GM12878 (cell line): ENCODE measurements at regions not wholly inside any gene's neighbourhood (a gene's known extent, or its start where the extent isn't known, plus 50 kb on each side); places are given as distances from the start of the nearest gene placed in this dataset.

ENCODE experiments used
- ATAC-seq: fragments of 200-7000 bp; cut with Tn5 transposase; 3 replicates; pipeline ENCODE4 v1.9.1; 2020; ENCODE audit warnings: mild to moderate bottlenecking, moderate library complexity
- BruUV-seq: library from RNA; stranded (reverse); fragments of 400-500 nt; replicated peaks from 2 replicates; lab custom pipeline; 2021; lab: Mats Ljungman, UMichigan
- CTCF ChIA-PET: fragments of 300-600 bp; sonication (Branson Sonifier 250); formaldehyde crosslinking; extraction: SDS; loops from one replicate; lab custom pipeline; 2021; ENCODE audit warnings: inconsistent platforms; lab: Yijun Ruan, JAX
- POLR2A ChIA-PET: fragments of 350-600 bp; formaldehyde crosslinking; extraction: SDS; loops from one replicate; lab custom pipeline; 2021; ENCODE audit warnings: inconsistent platforms; lab: Charles Lee
- RAD21 ChIA-PET: fragments of 300-600 bp; sonication (Branson Sonifier 250); formaldehyde crosslinking; loops from one replicate; lab custom pipeline; 2023; ENCODE audit warnings: antibody characterized with exemption; ENCODE audit not compliant: unreplicated experiment; lab: Charles Lee
- SMC1A ChIA-PET: fragments of 300-600 bp; sonication (Branson Sonifier 250); formaldehyde crosslinking; loops from one replicate; lab custom pipeline; 2023; ENCODE audit not compliant: unreplicated experiment, uncharacterized antibody; lab: Charles Lee
- DNase-seq: peaks from one replicate; pipeline ENCODE4 v3.0.0-alpha.2; 2011; ENCODE audit warnings: low read depth, low spot score
- FAIRE-seq: peaks from 3 replicates; lab custom pipeline; 2011; peaks lifted over from hg19 to GRCh38; lab: Jason Lieb, UNC
- H2AFZ ChIP-seq: 2 replicates; pipeline ENCODE4 v1.6.0; 2011; ENCODE audit warnings: low read depth, low read length, control low read depth; ENCODE audit not compliant: control insufficient read depth
- H3K27ac ChIP-seq: 2 replicates; pipeline ENCODE4 v1.5.1; 2011; ENCODE audit warnings: control low read depth; ENCODE audit not compliant: control insufficient read depth, insufficient read depth
- H3K27me3 ChIP-seq, 2 experiments: replicated peaks in 1 of 2; 2 replicates each; pipeline versions ENCODE4 v1.6.0 to v1.6.1; 2011; ENCODE audit warnings: low read length in 1 of 2; ENCODE audit not compliant: control insufficient read depth in 2 of 2, insufficient read depth in 2 of 2
- H3K36me3 ChIP-seq, 2 experiments: 2 replicates each; pipeline ENCODE4 v1.5.1; 2011; ENCODE audit warnings: low read length in 1 of 2; ENCODE audit not compliant: control insufficient read depth in 2 of 2, insufficient read depth in 2 of 2
- H3K4me1 ChIP-seq: 2 replicates; pipeline ENCODE4 v1.6.1; 2011; ENCODE audit warnings: mild to moderate bottlenecking, low read length, moderate library complexity, mixed read lengths; ENCODE audit not compliant: control insufficient read depth, insufficient read depth
- H3K4me2 ChIP-seq: 2 replicates; pipeline ENCODE4 v1.6.0; 2011; ENCODE audit warnings: control low read depth; ENCODE audit not compliant: control insufficient read depth, insufficient read depth
- H3K4me3 ChIP-seq: fragments of 200-600 bp; sonication (generic); 2 replicates; pipeline ENCODE4 v1.5.1; 2016
- H3K79me2 ChIP-seq: 2 replicates; pipeline ENCODE4 v1.6.0; 2011; ENCODE audit warnings: low read length; ENCODE audit not compliant: control insufficient read depth, insufficient read depth
- H3K9ac ChIP-seq: 2 replicates; pipeline ENCODE4 v1.8.0; 2011; ENCODE audit warnings: low read length, control low read depth, mixed read lengths; ENCODE audit not compliant: control insufficient read depth, insufficient read depth
- H3K9me3 ChIP-seq: replicated peaks from 3 replicates; pipeline ENCODE4 v1.5.1; 2011; ENCODE audit warnings: mild to moderate bottlenecking, low read length; ENCODE audit not compliant: control insufficient read depth, insufficient read depth
- H4K20me1 ChIP-seq: 2 replicates; pipeline ENCODE4 v1.6.0; 2011; ENCODE audit not compliant: control insufficient read depth, insufficient read depth
- ATF3 ChIP-seq: IDR thresholded peaks from 2 replicates; pipeline ENCODE4 v1.6.1; 2011; ENCODE audit warnings: low read depth, mild to moderate bottlenecking, low read length, moderate library complexity, borderline replicate concordance; ENCODE audit errors: extremely low read depth
- KDM1A ChIP-seq: fragments of 200-600 bp; sonication (generic); IDR thresholded peaks from 2 replicates; pipeline ENCODE4 v1.6.1; 2016; ENCODE audit warnings: borderline replicate concordance
- LARP7 ChIP-seq: fragments of 450-650 bp; IDR thresholded peaks from 2 replicates; pipeline ENCODE4 v1.6.1; 2017; ENCODE audit warnings: mild to moderate bottlenecking
- MTA2 ChIP-seq: fragments of 450-650 bp; IDR thresholded peaks from 2 replicates; pipeline ENCODE4 v1.6.1; 2016; ENCODE audit warnings: low read depth, mild to moderate bottlenecking, moderate library complexity
- PAX8 ChIP-seq: fragments of 450-650 bp; IDR thresholded peaks from 2 replicates; pipeline ENCODE4 v1.6.1; 2017; ENCODE audit warnings: mild to moderate bottlenecking, moderate library complexity
- SIN3A ChIP-seq: IDR thresholded peaks from 2 replicates; pipeline ENCODE4 v1.6.1; 2012; ENCODE audit warnings: low read depth, low read length, improper control_type of control experiment
- SMAD1 ChIP-seq: fragments of 450-650 bp; IDR thresholded peaks from 2 replicates; pipeline ENCODE4 v1.6.1; 2018; ENCODE audit warnings: mild to moderate bottlenecking, low read depth; ENCODE audit not compliant: partially characterized antibody
- SMC3 ChIP-seq: IDR thresholded peaks from 2 replicates; pipeline ENCODE4 v1.6.1; 2011; ENCODE audit warnings: low read length, improper control_type of control experiment, borderline replicate concordance
- SPI1 ChIP-seq: IDR thresholded peaks from 2 replicates; pipeline ENCODE4 v1.6.1; 2011; ENCODE audit warnings: low read depth, mild to moderate bottlenecking, low read length, moderate library complexity, borderline replicate concordance; ENCODE audit not compliant: insufficient read depth
- SRF ChIP-seq, 2 experiments: IDR thresholded peaks; 2 replicates each; pipeline ENCODE4 v1.6.1; 2011; ENCODE audit warnings: low read depth in 2 of 2, low read length in 2 of 2, mild to moderate bottlenecking in 1 of 2, moderate library complexity in 1 of 2
- TBL1XR1 ChIP-seq: IDR thresholded peaks from 2 replicates; pipeline ENCODE4 v1.6.1; 2012; ENCODE audit warnings: low read depth, low read length, improper control_type of control experiment
- TCF3 ChIP-seq: IDR thresholded peaks from 2 replicates; pipeline ENCODE4 v1.6.1; 2012; ENCODE audit warnings: low read depth, mild to moderate bottlenecking, low read length, borderline replicate concordance; ENCODE audit not compliant: insufficient read depth
- WRNIP1 ChIP-seq: IDR thresholded peaks from 2 replicates; pipeline ENCODE4 v1.6.1; 2011; ENCODE audit warnings: low read depth, low read length, improper control_type of control experiment, borderline replicate concordance
- ZNF687 ChIP-seq: fragments of 450-650 bp; IDR thresholded peaks from 2 replicates; pipeline ENCODE4 v1.6.1; 2017; ENCODE audit warnings: mild to moderate bottlenecking, moderate library complexity
- WGBS: methylation state at CpG from one replicate; pipeline ENCODE4 v1.1.6; 2016; ENCODE audit warnings: low lambda C conversion rate; ENCODE audit not compliant: insufficient replicate concordance, insufficient coverage; ENCODE audit errors: missing lambda C conversion rate; 5-methylcytosine and 5-hydroxymethylcytosine counted together
- in situ Hi-C: fragments of 300-500 bp; cut with MboI; formaldehyde crosslinking; loops from 9 replicates; pipeline ENCODE4 v1.14.3; 2018; ENCODE audit warnings: mixed read lengths
- intact Hi-C: fragments of 100-400 bp; cut with micrococcal nuclease; formaldehyde crosslinking; loops from one replicate; pipeline ENCODE4 v1.14.2; 2022; ENCODE audit not compliant: unreplicated experiment

- H3K4me3 ChIP-seq, result peak overlapping the region; percentile 60; the same call in 1 of the 2 replicates
- TF ChIP-seq SMC3 (no peak; the same call in 1 of the 2 replicates), SPI1 (peak; percentile 66; the same call in 1 of the 2 replicates), TCF3 (no peak), SIN3A (no peak), MTA2 (peak; percentile 17; the same call in 1 of the 2 replicates)
- ChIA-PET CTCF (no interaction called here), RAD21 (interaction anchor here (0.7 to 1.2 kb wide), 2 partner anchors 210 to 414 kb away, joined by 3 to 4 read pairs; no protein-coding TSS in a partner anchor), SMC1A (interaction anchor here (0.6 to 1.5 kb wide), 4 partner anchors 14 to 371 kb away, joined by 3 to 5 read pairs (median 3); no protein-coding TSS in a partner anchor), POLR2A (no interaction called here)
- ATAC-seq (peak; percentile 78), FAIRE-seq (peak; percentile 59), DNase-seq (no peak)
- no peaks in the 10 kb centered on the region for H4K20me1 ChIP-seq
- peaks cover 9% of the 10 kb centered on the region for H3K4me1 ChIP-seq
- peak overlapping the region; percentile 93 for H3K4me2 ChIP-seq
- no peaks in the 10 kb centered on the region for H3K27me3 ChIP-seq
- H3K9me3 ChIP-seq, result no peaks in the 10 kb centered on the region; the same call in 2 of the 3 replicates
- in situ Hi-C loops, result no loop called here
- H3K79me2 ChIP-seq, result no peaks in the 10 kb centered on the region
- H3K9ac ChIP-seq, result peak overlapping the region; percentile 41; the same call in 1 of the 2 replicates
- no TSS peak for BruUV-seq
- no peaks in the 10 kb centered on the region for H3K36me3 ChIP-seq
- WGBS, result 1% methylated on average over 25 of the region's 25 CpGs
- H2AFZ ChIP-seq, result peak overlapping the region; percentile 65
- intact Hi-C loops, result no loop called here
- no peak overlapping the region for H3K27ac ChIP-seq
Measured at GRCh38 chr3:72288955-72289691, 504.2 kb upstream of the PROK2 start.

- WGBS, result 58% methylated on average over 1 of the region's 1 CpG
- H4K20me1 ChIP-seq, result no peaks in the 10 kb centered on the region
- H3K9me3 ChIP-seq, result peaks cover 1% of the 10 kb centered on the region; the same call in 1 of the 3 replicates
- H3K27me3 ChIP-seq, result no peaks in the 10 kb centered on the region
- H3K9ac ChIP-seq, result no peak overlapping the region
- H3K4me3 ChIP-seq, result no peak overlapping the region
- intact Hi-C loops (no loop called here), in situ Hi-C loops (no loop called here)
- RAD21 ChIA-PET, result no interaction called here
- peaks cover 9% of the 10 kb centered on the region for H3K4me1 ChIP-seq
- no peak overlapping the region for H3K4me2 ChIP-seq
- CTCF ChIA-PET, result no interaction called here
- no peak for TF ChIP-seq ZNF687
- no peak for TF ChIP-seq KDM1A
- TF ChIP-seq PAX8, result no peak
- no peak for TF ChIP-seq WRNIP1
- TF ChIP-seq TBL1XR1, result no peak
- no peak for TF ChIP-seq LARP7
- TF ChIP-seq ATF3, result no peak
- TF ChIP-seq SRF (IDR thresholded peaks at IDR 0.05; ENCODE audit: low read depth in 2 of 2, low read length in 2 of 2), result no peak
- no peak for TF ChIP-seq SMAD1
- FAIRE-seq (no peak), ATAC-seq (no peak), DNase-seq (no peak)
- no TSS peak for BruUV-seq
- SMC1A ChIA-PET, result no interaction called here
- no peaks in the 10 kb centered on the region for H3K79me2 ChIP-seq
- no peak overlapping the region for H2AFZ ChIP-seq
- no peak overlapping the region for H3K27ac ChIP-seq
- no peaks in the 10 kb centered on the region for H3K36me3 ChIP-seq
- POLR2A ChIA-PET, result no interaction called here
Measured at GRCh38 chr3:72287956-72288355, 503.0 kb upstream of the PROK2 start.
